ENCODE measurements at regions not wholly inside any gene's neighbourhood (a gene's known extent, or its start where the extent isn't known, plus 50 kb on each side); places are given as distances from the start of the nearest gene placed in this dataset.
A peak's percentile ranks its signal among the peaks of the same experiment; 100 is the strongest.
"Not testable (repeated sequence)": the region's sequence is repeated elsewhere in the genome, so short reads cannot be mapped to it uniquely, and the experiment has no call there.

DNA sequence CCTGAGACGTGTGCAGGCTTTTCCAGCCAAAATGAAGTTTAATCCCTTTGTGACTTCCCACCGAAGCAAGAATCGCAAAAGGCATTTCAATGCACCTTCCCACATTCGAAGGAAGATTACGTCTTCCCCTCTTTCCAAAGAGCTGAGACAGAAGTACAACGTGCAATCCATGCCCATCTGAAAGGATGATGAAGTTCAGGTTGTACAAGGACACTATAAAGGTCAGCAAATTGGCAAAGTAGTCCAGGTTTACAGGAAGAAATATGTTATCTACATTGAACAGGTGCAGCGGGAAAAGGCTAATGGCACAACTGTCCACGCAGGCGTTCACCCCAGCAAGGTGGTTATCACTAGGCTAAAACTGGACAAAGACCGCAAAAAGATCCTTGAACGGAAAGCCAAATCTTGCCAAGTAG lies 83.6 kb upstream of the PPP2R5C start (continued):
- TF ChIP-seq, protein P1, sequence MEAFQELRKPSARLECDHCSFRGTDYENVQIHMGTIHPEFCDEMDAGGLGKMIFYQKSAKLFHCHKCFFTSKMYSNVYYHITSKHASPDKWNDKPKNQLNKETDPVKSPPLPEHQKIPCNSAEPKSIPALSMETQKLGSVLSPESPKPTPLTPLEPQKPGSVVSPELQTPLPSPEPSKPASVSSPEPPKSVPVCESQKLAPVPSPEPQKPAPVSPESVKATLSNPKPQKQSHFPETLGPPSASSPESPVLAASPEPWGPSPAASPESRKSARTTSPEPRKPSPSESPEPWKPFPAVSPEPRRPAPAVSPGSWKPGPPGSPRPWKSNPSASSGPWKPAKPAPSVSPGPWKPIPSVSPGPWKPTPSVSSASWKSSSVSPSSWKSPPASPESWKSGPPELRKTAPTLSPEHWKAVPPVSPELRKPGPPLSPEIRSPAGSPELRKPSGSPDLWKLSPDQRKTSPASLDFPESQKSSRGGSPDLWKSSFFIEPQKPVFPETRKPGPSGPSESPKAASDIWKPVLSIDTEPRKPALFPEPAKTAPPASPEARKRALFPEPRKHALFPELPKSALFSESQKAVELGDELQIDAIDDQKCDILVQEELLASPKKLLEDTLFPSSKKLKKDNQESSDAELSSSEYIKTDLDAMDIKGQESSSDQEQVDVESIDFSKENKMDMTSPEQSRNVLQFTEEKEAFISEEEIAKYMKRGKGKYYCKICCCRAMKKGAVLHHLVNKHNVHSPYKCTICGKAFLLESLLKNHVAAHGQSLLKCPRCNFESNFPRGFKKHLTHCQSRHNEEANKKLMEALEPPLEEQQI (IDR thresholded peaks at IDR 0.05): peak; percentile 82; the same call in 1 of the 2 replicates
- TF ChIP-seq ATF7 (IDR thresholded peaks at IDR 0.05) (peak; percentile 48; the same call in 1 of the 2 replicates), FOXM1 (IDR thresholded peaks at IDR 0.05; ENCODE audit: low read depth) (peak; percentile 79), NCOA1 (IDR thresholded peaks at IDR 0.05; ENCODE audit: low read depth) (peak; percentile 93), NR2C2 (tag; IDR thresholded peaks at IDR 0.05) (peak; percentile 37; the same call in 1 of the 2 replicates), DMBX1 (CRISPR knock-in tag; IDR thresholded peaks at IDR 0.05; ENCODE audit: borderline replicate concordance) (peak; percentile 76), TCF3 (CRISPR knock-in tag; IDR thresholded peaks at IDR 0.05) (peak; percentile 97), TRIM24 (IDR thresholded peaks at IDR 0.05) (peak; percentile 92 to 95), DPF2 (IDR thresholded peaks at IDR 0.05) (peak; percentile 93), KHSRP (IDR thresholded peaks at IDR 0.05) (peak; percentile 71), MYC (IDR thresholded peaks at IDR 0.05; ENCODE audit: low read depth, low read length) (0 out of 2 replicates have a peak, but pooled peaks have one; percentile 12), CTBP1 (IDR thresholded peaks at IDR 0.05; ENCODE audit: borderline replicate concordance) (peak; percentile 96), ATF1 (tag; IDR thresholded peaks at IDR 0.05) (peak; percentile 60), ZNF589 (CRISPR knock-in tag; IDR thresholded peaks at IDR 0.05; ENCODE audit: low read depth) (0 out of 2 replicates have a peak, but pooled peaks have one; percentile 38), STAT5A (IDR thresholded peaks at IDR 0.05; ENCODE audit: borderline replicate concordance, low read length) (peak; percentile 85), GATA2 (CRISPR knock-in tag; IDR thresholded peaks at IDR 0.05) (peak; percentile 90), SMARCA4 (IDR thresholded peaks at IDR 0.05) (peak; percentile 94)
- not testable (repeated sequence) for TF ChIP-seq FOXM1 (CRISPR knock-in tag; IDR thresholded peaks at IDR 0.05; ENCODE audit: low read depth); NR2C2 (CRISPR knock-in tag; IDR thresholded peaks at IDR 0.05); MYC (CRISPR knock-in tag; IDR thresholded peaks at IDR 0.05; ENCODE audit: borderline replicate concordance, low read depth); ATF1 (CRISPR knock-in tag; IDR thresholded peaks at IDR 0.05)
- TF ChIP-seq, protein P2, sequence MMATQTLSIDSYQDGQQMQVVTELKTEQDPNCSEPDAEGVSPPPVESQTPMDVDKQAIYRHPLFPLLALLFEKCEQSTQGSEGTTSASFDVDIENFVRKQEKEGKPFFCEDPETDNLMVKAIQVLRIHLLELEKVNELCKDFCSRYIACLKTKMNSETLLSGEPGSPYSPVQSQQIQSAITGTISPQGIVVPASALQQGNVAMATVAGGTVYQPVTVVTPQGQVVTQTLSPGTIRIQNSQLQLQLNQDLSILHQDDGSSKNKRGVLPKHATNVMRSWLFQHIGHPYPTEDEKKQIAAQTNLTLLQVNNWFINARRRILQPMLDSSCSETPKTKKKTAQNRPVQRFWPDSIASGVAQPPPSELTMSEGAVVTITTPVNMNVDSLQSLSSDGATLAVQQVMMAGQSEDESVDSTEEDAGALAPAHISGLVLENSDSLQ (IDR thresholded peaks at IDR 0.05): peak; percentile 15; the same call in 1 of the 2 replicates
- TF ChIP-seq, protein P3, sequence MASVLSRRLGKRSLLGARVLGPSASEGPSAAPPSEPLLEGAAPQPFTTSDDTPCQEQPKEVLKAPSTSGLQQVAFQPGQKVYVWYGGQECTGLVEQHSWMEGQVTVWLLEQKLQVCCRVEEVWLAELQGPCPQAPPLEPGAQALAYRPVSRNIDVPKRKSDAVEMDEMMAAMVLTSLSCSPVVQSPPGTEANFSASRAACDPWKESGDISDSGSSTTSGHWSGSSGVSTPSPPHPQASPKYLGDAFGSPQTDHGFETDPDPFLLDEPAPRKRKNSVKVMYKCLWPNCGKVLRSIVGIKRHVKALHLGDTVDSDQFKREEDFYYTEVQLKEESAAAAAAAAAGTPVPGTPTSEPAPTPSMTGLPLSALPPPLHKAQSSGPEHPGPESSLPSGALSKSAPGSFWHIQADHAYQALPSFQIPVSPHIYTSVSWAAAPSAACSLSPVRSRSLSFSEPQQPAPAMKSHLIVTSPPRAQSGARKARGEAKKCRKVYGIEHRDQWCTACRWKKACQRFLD (CRISPR knock-in tag; IDR thresholded peaks at IDR 0.05): peak; percentile 54; the same call in 1 of the 2 replicates
- TF ChIP-seq, protein P4, sequence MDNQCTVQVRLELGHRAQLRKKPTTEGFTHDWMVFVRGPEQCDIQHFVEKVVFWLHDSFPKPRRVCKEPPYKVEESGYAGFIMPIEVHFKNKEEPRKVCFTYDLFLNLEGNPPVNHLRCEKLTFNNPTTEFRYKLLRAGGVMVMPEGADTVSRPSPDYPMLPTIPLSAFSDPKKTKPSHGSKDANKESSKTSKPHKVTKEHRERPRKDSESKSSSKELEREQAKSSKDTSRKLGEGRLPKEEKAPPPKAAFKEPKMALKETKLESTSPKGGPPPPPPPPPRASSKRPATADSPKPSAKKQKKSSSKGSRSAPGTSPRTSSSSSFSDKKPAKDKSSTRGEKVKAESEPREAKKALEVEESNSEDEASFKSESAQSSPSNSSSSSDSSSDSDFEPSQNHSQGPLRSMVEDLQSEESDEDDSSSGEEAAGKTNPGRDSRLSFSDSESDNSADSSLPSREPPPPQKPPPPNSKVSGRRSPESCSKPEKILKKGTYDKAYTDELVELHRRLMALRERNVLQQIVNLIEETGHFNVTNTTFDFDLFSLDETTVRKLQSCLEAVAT (IDR thresholded peaks at IDR 0.05): peak in 1 of 2 experiments; percentile 54; a peak in 1 of 4 replicates
- TF ChIP-seq, protein P5, sequence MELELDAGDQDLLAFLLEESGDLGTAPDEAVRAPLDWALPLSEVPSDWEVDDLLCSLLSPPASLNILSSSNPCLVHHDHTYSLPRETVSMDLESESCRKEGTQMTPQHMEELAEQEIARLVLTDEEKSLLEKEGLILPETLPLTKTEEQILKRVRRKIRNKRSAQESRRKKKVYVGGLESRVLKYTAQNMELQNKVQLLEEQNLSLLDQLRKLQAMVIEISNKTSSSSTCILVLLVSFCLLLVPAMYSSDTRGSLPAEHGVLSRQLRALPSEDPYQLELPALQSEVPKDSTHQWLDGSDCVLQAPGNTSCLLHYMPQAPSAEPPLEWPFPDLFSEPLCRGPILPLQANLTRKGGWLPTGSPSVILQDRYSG (tag; conservative IDR thresholded peaks at IDR 0.05; ENCODE audit: low read depth): 0 out of 2 replicates have a peak, but pooled peaks have one; percentile 26

Data from K562 (cell line).